ENCODE measurements at regions not wholly inside any gene's neighbourhood (a gene's known extent, or its start where the extent isn't known, plus 50 kb on each side); places are given as distances from the start of the nearest gene placed in this dataset.

DNA sequence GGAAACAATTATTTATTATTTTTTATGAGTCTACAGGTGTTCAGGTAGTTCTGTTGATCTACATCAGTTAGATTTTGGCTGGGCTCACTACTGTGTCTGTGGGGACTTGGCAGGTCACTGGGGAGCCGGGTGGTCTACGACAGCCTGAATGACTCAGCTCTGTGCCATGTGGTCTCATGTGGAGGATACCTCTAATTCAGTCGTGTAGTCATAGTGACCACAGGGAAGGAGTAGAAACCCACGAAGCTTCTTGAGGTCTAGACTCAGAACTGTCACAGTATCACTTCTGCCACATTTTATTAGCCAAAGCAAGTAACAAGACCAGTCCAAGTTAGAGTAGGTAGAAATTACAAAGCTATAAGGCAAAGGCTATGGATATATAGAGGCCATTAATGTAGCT is 64.7 kb upstream of the GRAMD2B start:
- H3K9me3 Mint-ChIP-seq, result no peaks in the 10 kb centered on the region
- H3K27me3 Mint-ChIP-seq, result no peaks in the 10 kb centered on the region
- peak; percentile 63 for ATAC-seq (replicated peaks)
- H3K36me3 Mint-ChIP-seq (ENCODE audit: low read depth), result no peaks in the 10 kb centered on the region
- H3K4me3 Mint-ChIP-seq, result no peak overlapping the region
- H3K4me1 Mint-ChIP-seq, result peaks cover 5% of the 10 kb centered on the region
- H3K27ac Mint-ChIP-seq, result no peak overlapping the region

GRCh38 chr5:126359884-126360283 is 63.3 kb upstream of the GRAMD2B start:
- ATAC-seq (replicated peaks), result no peak
- H3K27ac Mint-ChIP-seq, result no peak overlapping the region
- H3K9me3 Mint-ChIP-seq, result no peaks in the 10 kb centered on the region
- no peak overlapping the region for H3K4me3 Mint-ChIP-seq
- no peaks in the 10 kb centered on the region for H3K27me3 Mint-ChIP-seq
- H3K36me3 Mint-ChIP-seq (ENCODE audit: low read depth), result no peaks in the 10 kb centered on the region
- H3K4me1 Mint-ChIP-seq, result peaks cover 4% of the 10 kb centered on the region

DNA sequence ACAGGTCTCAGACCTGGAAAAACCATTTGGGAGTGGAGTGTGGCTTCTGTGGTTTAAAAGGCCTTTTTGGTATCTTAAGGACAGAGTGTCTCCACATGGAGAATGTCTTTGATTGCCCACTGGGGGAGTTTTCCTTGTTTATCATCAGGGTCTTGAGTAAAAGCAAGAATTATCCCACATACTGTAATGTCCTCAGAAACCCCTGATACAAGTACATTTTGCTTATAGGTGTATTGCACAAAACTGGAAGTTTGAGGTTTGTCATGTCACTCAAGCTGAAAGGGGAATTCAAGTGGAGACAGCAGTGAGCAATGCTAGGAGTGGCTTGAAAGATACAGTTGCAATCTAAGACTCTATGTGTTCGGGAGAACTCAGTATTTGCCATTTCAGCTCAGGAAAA is 62.7 kb upstream of the GRAMD2B start:
- H3K27ac Mint-ChIP-seq, result no peak overlapping the region
- H3K9me3 Mint-ChIP-seq, result no peaks in the 10 kb centered on the region
- no peak for ATAC-seq (replicated peaks)
- H3K4me1 Mint-ChIP-seq, result no peaks in the 10 kb centered on the region
- no peaks in the 10 kb centered on the region for H3K27me3 Mint-ChIP-seq
- H3K4me3 Mint-ChIP-seq, result no peak overlapping the region
- H3K36me3 Mint-ChIP-seq (ENCODE audit: low read depth), result no peaks in the 10 kb centered on the region

DNA sequence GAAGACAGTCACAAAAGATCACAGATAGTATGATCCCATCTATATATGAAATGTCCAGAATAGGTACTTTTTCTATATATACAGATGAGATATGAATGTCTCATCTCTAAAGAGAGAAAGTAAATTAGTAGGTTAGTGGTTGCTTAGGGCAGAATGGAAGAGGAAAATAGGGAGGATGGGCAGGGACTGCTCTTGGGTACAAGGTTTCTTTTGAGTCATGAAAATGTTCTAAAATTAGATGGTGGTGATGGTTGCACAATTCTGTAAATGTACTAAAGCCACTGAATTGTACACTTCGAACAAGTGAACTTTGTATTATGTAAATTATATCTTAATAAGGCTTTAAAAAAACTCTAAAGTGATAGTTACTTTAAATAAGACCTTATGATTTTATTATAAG is 59.6 kb upstream of the GRAMD2B start:
- Mint-ChIP-seq H3K36me3 (ENCODE audit: low read depth) (no peaks in the 10 kb centered on the region), H3K4me3 (no peak overlapping the region), H3K9me3 (no peaks in the 10 kb centered on the region), H3K27me3 (no peaks in the 10 kb centered on the region), H3K4me1 (no peaks in the 10 kb centered on the region), H3K27ac (no peak overlapping the region)
- peak; percentile 23 for ATAC-seq (replicated peaks)

GRCh38 chr5:126364206-126364902 is 58.9 kb upstream of the GRAMD2B start:
- no peak overlapping the region for H3K4me3 Mint-ChIP-seq
- no peaks in the 10 kb centered on the region for H3K27me3 Mint-ChIP-seq
- ATAC-seq (replicated peaks), result no peak
- no peaks in the 10 kb centered on the region for H3K36me3 Mint-ChIP-seq (ENCODE audit: low read depth)
- no peak overlapping the region for H3K27ac Mint-ChIP-seq
- no peaks in the 10 kb centered on the region for H3K9me3 Mint-ChIP-seq
- H3K4me1 Mint-ChIP-seq, result no peaks in the 10 kb centered on the region

GRCh38 chr5:126365446-126366198 is 57.6 kb upstream of the GRAMD2B start:
- no peak overlapping the region for H3K27ac Mint-ChIP-seq
- no peaks in the 10 kb centered on the region for H3K9me3 Mint-ChIP-seq
- H3K4me1 Mint-ChIP-seq, result no peaks in the 10 kb centered on the region
- ATAC-seq (replicated peaks), result no peak
- no peaks in the 10 kb centered on the region for H3K27me3 Mint-ChIP-seq
- no peaks in the 10 kb centered on the region for H3K36me3 Mint-ChIP-seq (ENCODE audit: low read depth)
- no peak overlapping the region for H3K4me3 Mint-ChIP-seq

DNA sequence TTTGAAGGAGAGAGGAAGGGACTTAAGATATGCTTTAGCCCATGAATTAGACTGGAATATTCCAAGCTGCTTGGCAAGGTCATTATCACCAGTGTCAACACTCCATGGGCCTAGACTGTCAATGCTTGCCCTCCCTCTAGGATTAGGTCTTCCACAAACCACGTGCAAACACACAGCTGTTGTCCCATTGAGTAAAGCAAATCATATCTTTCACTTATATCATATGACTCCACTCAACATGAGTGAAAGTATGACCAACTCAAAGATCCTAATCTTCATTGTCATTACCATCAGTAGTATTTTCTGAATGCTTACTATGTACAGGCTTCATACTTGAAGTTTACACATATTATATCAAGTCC is 57.0 kb upstream of the GRAMD2B start:
- Mint-ChIP-seq H3K27ac (no peak overlapping the region), H3K4me1 (no peaks in the 10 kb centered on the region), H3K9me3 (no peaks in the 10 kb centered on the region), H3K4me3 (no peak overlapping the region), H3K27me3 (no peaks in the 10 kb centered on the region), H3K36me3 (ENCODE audit: low read depth) (no peaks in the 10 kb centered on the region)
- no peak for ATAC-seq (replicated peaks)

DNA sequence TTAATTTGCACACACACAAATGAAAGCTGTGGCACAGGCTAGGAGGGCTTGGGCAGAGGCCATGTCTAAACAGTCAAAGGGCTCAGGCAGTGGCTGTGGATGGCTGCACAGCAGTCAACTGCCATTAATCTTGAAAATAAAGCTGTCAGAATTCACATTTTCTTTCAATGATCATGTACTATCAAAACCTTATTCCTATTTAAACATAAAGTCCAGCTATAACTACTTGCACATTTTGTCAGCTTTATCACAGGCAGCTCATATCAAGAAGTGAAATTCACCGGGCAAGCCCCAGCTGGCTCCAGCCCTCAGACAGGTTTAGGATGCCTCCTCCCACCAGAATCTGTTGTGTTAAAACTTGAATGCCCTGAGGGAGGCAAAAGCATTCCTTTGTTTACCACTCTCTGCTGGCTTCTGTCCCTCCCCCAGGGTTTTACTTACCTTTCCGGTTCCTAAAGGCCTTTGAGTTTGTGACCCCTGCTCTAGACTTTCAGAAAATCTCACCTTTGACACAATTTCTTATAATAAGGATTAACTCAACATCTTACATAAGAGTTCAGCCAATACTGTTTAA is 54.9 kb upstream of the GRAMD2B start:
- H3K4me3 Mint-ChIP-seq, result no peak overlapping the region
- no peak overlapping the region for H3K27ac Mint-ChIP-seq
- no peaks in the 10 kb centered on the region for H3K27me3 Mint-ChIP-seq
- no peaks in the 10 kb centered on the region for H3K4me1 Mint-ChIP-seq
- no peaks in the 10 kb centered on the region for H3K36me3 Mint-ChIP-seq (ENCODE audit: low read depth)
- no peak for ATAC-seq (replicated peaks)
- no peaks in the 10 kb centered on the region for H3K9me3 Mint-ChIP-seq

- ATAC-seq (replicated peaks), result no peak
- Mint-ChIP-seq H3K27me3 (no peaks in the 10 kb centered on the region), H3K9me3 (no peaks in the 10 kb centered on the region), H3K4me1 (peaks cover 7% of the 10 kb centered on the region), H3K27ac (no peak overlapping the region), H3K36me3 (ENCODE audit: low read depth) (no peaks in the 10 kb centered on the region), H3K4me3 (no peak overlapping the region)
These were observed 54.1 kb upstream of the GRAMD2B start for GRCh38 chr5:126369083-126369482.

- Mint-ChIP-seq H3K4me1 (peaks cover 8% of the 10 kb centered on the region), H3K27ac (no peak overlapping the region), H3K4me3 (no peak overlapping the region), H3K36me3 (ENCODE audit: low read depth) (no peaks in the 10 kb centered on the region), H3K9me3 (no peaks in the 10 kb centered on the region), H3K27me3 (no peaks in the 10 kb centered on the region)
- ATAC-seq (replicated peaks), result no peak
These were observed 53.0 kb upstream of the GRAMD2B start for GRCh38 chr5:126369995-126370731.

DNA sequence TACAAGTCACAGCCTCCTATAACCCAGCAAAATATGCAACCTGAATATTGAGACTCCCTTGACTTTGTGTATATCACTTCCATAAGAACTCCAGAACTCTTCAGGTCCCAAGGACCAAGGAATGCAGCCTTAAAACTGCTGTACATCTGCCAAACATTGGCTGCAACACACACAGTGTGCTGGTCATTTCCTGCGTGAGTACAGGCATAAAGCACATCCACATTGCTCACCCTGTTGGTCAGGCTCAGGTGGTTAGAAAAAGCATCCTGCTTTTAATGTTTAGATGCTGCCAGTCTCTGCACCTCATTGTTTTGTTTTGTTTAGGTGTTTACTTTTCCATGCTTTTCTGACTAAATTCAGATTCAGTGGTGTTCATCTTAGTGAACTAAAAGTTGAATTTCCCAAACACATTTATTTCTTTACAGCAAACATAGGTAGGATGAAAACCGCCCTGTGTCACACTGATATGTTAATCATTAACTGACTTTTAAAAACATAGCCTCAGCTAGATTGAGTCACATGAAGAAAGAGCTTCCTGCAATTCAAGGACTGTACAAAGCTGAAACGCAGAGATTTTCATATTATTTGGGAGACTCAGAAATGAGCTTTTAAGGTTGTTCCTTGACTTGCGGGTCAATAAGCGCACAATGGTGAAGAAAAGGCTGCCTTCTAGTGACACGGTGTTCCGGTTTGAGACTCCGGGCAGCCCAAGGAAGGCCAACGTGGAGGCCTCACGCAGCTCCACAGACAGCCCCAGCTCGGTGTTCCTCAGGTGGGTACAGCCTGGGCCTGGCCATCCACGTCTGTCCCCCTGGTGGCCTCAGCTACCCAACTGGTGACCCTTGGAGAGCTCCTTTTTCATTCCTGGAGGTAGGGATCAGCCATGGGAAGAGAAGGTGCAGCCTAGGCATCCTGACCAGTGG is 52.2 kb upstream of the GRAMD2B start:
- no peak for ATAC-seq (replicated peaks)
- Mint-ChIP-seq H3K4me1 (peaks cover 8% of the 10 kb centered on the region), H3K4me3 (no peak overlapping the region), H3K9me3 (no peaks in the 10 kb centered on the region), H3K27me3 (no peaks in the 10 kb centered on the region), H3K36me3 (ENCODE audit: low read depth) (no peaks in the 10 kb centered on the region), H3K27ac (no peak overlapping the region)

DNA sequence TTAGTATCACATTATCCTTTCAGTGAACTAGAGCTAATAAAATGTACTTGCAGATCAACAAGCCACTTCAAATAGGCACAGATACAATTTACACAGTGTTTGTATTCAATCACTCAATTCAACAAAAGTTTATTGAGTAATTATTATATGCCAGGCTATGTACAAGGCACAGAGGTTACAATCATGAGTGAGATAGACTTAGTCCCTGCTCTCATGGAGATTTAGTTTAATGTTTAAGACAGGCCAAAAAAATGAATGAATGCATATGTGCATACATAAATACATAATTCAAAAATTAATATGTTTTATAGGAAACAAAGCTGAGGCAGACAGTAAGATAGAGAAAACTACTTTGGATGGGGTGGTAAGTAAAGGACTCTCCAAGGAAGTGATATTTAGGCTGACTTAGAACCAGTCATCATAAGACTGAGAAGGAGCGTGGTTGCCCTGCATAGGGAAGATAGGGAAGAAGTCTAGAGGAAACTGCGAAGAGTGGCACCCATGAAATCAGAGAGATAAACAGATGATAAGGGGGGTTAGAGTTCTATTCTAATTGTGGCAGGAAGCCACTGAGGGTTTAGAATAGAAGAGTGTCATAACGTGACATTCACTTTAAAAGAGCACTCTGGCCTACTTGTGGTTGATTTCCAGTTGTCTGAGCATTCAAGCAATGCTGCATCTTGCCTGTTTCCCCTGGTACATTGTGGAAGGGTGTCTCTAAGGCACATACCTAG is 49.7 kb upstream of the GRAMD2B start:
- ATAC-seq (replicated peaks), result peak; percentile 68
- Mint-ChIP-seq H3K27me3 (no peaks in the 10 kb centered on the region), H3K27ac (no peak overlapping the region), H3K4me1 (peaks cover 8% of the 10 kb centered on the region), H3K4me3 (peak overlapping the region; percentile 3), H3K9me3 (no peaks in the 10 kb centered on the region), H3K36me3 (ENCODE audit: low read depth) (no peaks in the 10 kb centered on the region)

Data from activated T-helper 17 cell treated with anti-CD3 and anti-CD28 coated beads, Interleukin-2, amount 50 U/mL, for 72 hours (primary cell).